ENCODE measurements at regions not wholly inside any gene's neighbourhood (a gene's known extent, or its start where the extent isn't known, plus 50 kb on each side); places are given as distances from the start of the nearest gene placed in this dataset.

DNA sequence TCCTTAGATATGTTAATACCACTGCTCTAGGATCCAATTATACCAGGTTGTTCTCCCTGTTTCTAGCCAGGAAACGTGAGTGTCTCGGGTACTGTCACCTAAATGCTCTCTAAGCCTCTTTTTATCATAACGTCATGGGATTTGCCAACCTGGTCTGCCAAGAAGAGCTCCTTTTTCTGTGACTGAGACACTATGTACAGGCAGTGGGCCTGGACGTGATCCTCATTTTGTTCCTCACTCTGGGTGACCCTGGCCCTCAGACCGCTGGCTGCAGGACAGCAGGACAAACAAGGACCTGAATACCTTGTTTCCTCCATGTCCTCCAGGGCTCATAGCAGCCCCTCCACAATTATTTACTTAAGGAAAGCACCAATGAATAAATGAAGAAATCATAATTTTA lies 69.1 kb downstream of the CD164 start:
- TF ChIP-seq, protein P1, sequence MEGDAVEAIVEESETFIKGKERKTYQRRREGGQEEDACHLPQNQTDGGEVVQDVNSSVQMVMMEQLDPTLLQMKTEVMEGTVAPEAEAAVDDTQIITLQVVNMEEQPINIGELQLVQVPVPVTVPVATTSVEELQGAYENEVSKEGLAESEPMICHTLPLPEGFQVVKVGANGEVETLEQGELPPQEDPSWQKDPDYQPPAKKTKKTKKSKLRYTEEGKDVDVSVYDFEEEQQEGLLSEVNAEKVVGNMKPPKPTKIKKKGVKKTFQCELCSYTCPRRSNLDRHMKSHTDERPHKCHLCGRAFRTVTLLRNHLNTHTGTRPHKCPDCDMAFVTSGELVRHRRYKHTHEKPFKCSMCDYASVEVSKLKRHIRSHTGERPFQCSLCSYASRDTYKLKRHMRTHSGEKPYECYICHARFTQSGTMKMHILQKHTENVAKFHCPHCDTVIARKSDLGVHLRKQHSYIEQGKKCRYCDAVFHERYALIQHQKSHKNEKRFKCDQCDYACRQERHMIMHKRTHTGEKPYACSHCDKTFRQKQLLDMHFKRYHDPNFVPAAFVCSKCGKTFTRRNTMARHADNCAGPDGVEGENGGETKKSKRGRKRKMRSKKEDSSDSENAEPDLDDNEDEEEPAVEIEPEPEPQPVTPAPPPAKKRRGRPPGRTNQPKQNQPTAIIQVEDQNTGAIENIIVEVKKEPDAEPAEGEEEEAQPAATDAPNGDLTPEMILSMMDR (IDR thresholded peaks at IDR 0.05), result no peak
- no peak for TF ChIP-seq POLR2A (IDR thresholded peaks at IDR 0.05)
